H9 (cell line): ENCODE measurements at regions not wholly inside any gene's neighbourhood (a gene's known extent, or its start where the extent isn't known, plus 50 kb on each side); places are given as distances from the start of the nearest gene placed in this dataset.

Experiments used
- DNase-seq: peaks from one replicate; pipeline ENCODE4 v3.0.0-alpha.2; 2017
- H2AFZ ChIP-seq: one replicate; pipeline ENCODE4 v1.6.1; 2013; ENCODE audit warnings: mild to moderate bottlenecking, low read length, control low read depth, moderate library complexity
- H2AK5ac ChIP-seq: 2 replicates; pipeline ENCODE4 v1.6.1; 2013; ENCODE audit warnings: low read length, control low read depth, mixed read lengths; ENCODE audit not compliant: insufficient read length
- H2BK120ac ChIP-seq: one replicate; pipeline ENCODE4 v1.6.1; 2013; ENCODE audit warnings: low read depth, mild to moderate bottlenecking, low read length, control low read depth, inconsistent platforms; ENCODE audit not compliant: poor library complexity, severe bottlenecking
- H2BK12ac ChIP-seq: 2 replicates; pipeline ENCODE4 v1.6.1; 2013; ENCODE audit warnings: low read length, control low read depth, mixed read lengths, low read depth; ENCODE audit not compliant: insufficient read length
- H2BK15ac ChIP-seq: 2 replicates; pipeline ENCODE4 v1.6.1; 2013; ENCODE audit warnings: low read depth, low read length, control low read depth
- H2BK20ac ChIP-seq: one replicate; pipeline ENCODE4 v1.6.1; 2013; ENCODE audit warnings: low read depth, mild to moderate bottlenecking, low read length, control low read depth, inconsistent platforms; ENCODE audit not compliant: poor library complexity, severe bottlenecking
- H2BK5ac ChIP-seq: 2 replicates; pipeline ENCODE4 v1.6.1; 2013; ENCODE audit warnings: low read length, control low read depth, mixed read lengths; ENCODE audit not compliant: insufficient read length
- H3K14ac ChIP-seq: 2 replicates; pipeline ENCODE4 v1.6.1; 2013; ENCODE audit warnings: low read length, control low read depth; ENCODE audit not compliant: insufficient read depth
- H3K18ac ChIP-seq: 2 replicates; pipeline ENCODE4 v1.6.1; 2013; ENCODE audit warnings: low read depth, mild to moderate bottlenecking, mixed read lengths, low read length, control low read depth; ENCODE audit not compliant: insufficient read length
- H3K23ac ChIP-seq: 2 replicates; pipeline ENCODE4 v1.6.1; 2013; ENCODE audit warnings: low read length, control low read depth, mixed read lengths, low read depth; ENCODE audit not compliant: insufficient read length
- H3K23me2 ChIP-seq: 2 replicates; pipeline ENCODE4 v1.6.1; 2013; ENCODE audit warnings: low read depth, mild to moderate bottlenecking, mixed read lengths, low read length, control low read depth; ENCODE audit not compliant: insufficient read length, poor library complexity, severe bottlenecking
- H3K27ac ChIP-seq: 2 replicates; pipeline ENCODE4 v1.5.1; 2013; ENCODE audit warnings: low read length, control low read depth, mixed read lengths, low read depth; ENCODE audit not compliant: insufficient read length
- H3K27me3 ChIP-seq: 2 replicates; pipeline ENCODE4 v1.6.1; 2013; ENCODE audit warnings: low read length, control low read depth, inconsistent platforms; ENCODE audit not compliant: insufficient read depth
- H3K4ac ChIP-seq: 2 replicates; pipeline ENCODE4 v1.6.1; 2013; ENCODE audit warnings: low read depth, mild to moderate bottlenecking, control low read depth, inconsistent platforms, low read length, moderate library complexity
- H3K4me1 ChIP-seq: 2 replicates; pipeline ENCODE4 v1.6.1; 2013; ENCODE audit warnings: low read length, control low read depth, inconsistent platforms; ENCODE audit not compliant: insufficient read depth
- H3K4me2 ChIP-seq: 2 replicates; pipeline ENCODE4 v1.6.1; 2013; ENCODE audit warnings: low read length, control low read depth, mixed read lengths; ENCODE audit not compliant: insufficient read length, insufficient read depth
- H3K56ac ChIP-seq: 2 replicates; pipeline ENCODE4 v1.6.1; 2013; ENCODE audit warnings: low read depth, mild to moderate bottlenecking, mixed read lengths, low read length, control low read depth; ENCODE audit not compliant: insufficient read length
- H3K79me1 ChIP-seq: 2 replicates; pipeline ENCODE4 v1.6.1; 2013; ENCODE audit warnings: low read depth, mild to moderate bottlenecking, moderate library complexity, low read length, control low read depth, inconsistent platforms; ENCODE audit not compliant: insufficient read depth, poor library complexity, severe bottlenecking
- H3K79me2 ChIP-seq: 2 replicates; pipeline ENCODE4 v1.6.1; 2013; ENCODE audit warnings: low read length, control low read depth, inconsistent platforms; ENCODE audit not compliant: insufficient read depth
- H3K9ac ChIP-seq: 2 replicates; pipeline ENCODE4 v1.6.1; 2013; ENCODE audit warnings: low read length, control low read depth, mixed read lengths; ENCODE audit not compliant: insufficient read length; ENCODE audit errors: extremely low read depth
- H3K9me3 ChIP-seq: one replicate; pipeline ENCODE4 v1.6.1; 2013; ENCODE audit warnings: low read depth, low read length, inconsistent platforms; ENCODE audit not compliant: control insufficient read depth
- H3T11ph ChIP-seq: one replicate; pipeline ENCODE4 v1.6.1; 2013; ENCODE audit warnings: mild to moderate bottlenecking, low read length, control low read depth, inconsistent platforms
- H4K20me1 ChIP-seq: one replicate; pipeline ENCODE4 v1.6.1; 2013; ENCODE audit not compliant: control insufficient read depth, insufficient read length, insufficient read depth
- H4K5ac ChIP-seq: 2 replicates; pipeline ENCODE4 v1.6.1; 2013; ENCODE audit warnings: low read depth, mild to moderate bottlenecking, mixed read lengths, low read length, control low read depth; ENCODE audit not compliant: insufficient read length
- H4K8ac ChIP-seq: replicated peaks from 2 replicates; pipeline ENCODE4 v1.6.1; 2013; ENCODE audit warnings: low read length, control low read depth, mixed read lengths, low read depth; ENCODE audit not compliant: insufficient read length
- H4K91ac ChIP-seq: 2 replicates; pipeline ENCODE4 v1.6.1; 2013; ENCODE audit warnings: low read depth, mild to moderate bottlenecking, moderate library complexity, mixed read lengths, low read length, control low read depth; ENCODE audit not compliant: insufficient read length
- H3K27ac Mint-ChIP-seq, 3 experiments: 2 replicates in 2 of 3; 3 replicates in 1 of 3; pipeline ENCODE4 v1.8.0; 2020 to 2021; ENCODE audit warnings: mixed read lengths in 3 of 3, mild to moderate bottlenecking in 1 of 3, moderate library complexity in 1 of 3
- H3K27me3 Mint-ChIP-seq: 2 replicates; pipeline ENCODE4 v1.8.0; 2021; ENCODE audit warnings: low read depth, mild to moderate bottlenecking, moderate library complexity, mixed read lengths
- H3K36me3 Mint-ChIP-seq, 3 experiments: 2 replicates in 2 of 3; 3 replicates in 1 of 3; pipeline ENCODE4 v1.8.0; 2020 to 2021; ENCODE audit warnings: low read depth in 3 of 3, mixed read lengths in 3 of 3; ENCODE audit not compliant: insufficient read depth in 1 of 3
- H3K4me1 Mint-ChIP-seq, 2 experiments: 2 replicates each; pipeline ENCODE4 v1.8.0; 2020; ENCODE audit warnings: mixed read lengths in 2 of 2
- H3K4me3 Mint-ChIP-seq, 2 experiments: 2 replicates in 1 of 2; 3 replicates in 1 of 2; pipeline ENCODE4 v1.8.0; 2020 to 2021; ENCODE audit warnings: mild to moderate bottlenecking in 2 of 2, mixed read lengths in 2 of 2, moderate library complexity in 1 of 2
- H3K9me3 Mint-ChIP-seq, 2 experiments: 2 replicates in 1 of 2; 3 replicates in 1 of 2; pipeline ENCODE4 v1.8.0; 2020; ENCODE audit warnings: mild to moderate bottlenecking in 2 of 2, mixed read lengths in 2 of 2, moderate library complexity in 1 of 2
- WGBS: extraction: QIAGEN DNeasy Blood & Tissue Kit; methylation state at CpG from one replicate; pipeline ENCODE4 v1.1.7; 2013; ENCODE audit warnings: missing lambda C conversion rate, low lambda C conversion rate, mixed read lengths; ENCODE audit not compliant: insufficient read length; ENCODE audit errors: extremely low coverage; 5-methylcytosine and 5-hydroxymethylcytosine counted together
- TF ChIP-seq, protein P1 (sequence below): fragments of 200-600 bp; sonication (generic); conservative IDR thresholded peaks from 3 replicates; pipeline ENCODE4 v1.8.0; 2021; ENCODE audit warnings: antibody characterized with exemption, mild to moderate bottlenecking

DNA sequence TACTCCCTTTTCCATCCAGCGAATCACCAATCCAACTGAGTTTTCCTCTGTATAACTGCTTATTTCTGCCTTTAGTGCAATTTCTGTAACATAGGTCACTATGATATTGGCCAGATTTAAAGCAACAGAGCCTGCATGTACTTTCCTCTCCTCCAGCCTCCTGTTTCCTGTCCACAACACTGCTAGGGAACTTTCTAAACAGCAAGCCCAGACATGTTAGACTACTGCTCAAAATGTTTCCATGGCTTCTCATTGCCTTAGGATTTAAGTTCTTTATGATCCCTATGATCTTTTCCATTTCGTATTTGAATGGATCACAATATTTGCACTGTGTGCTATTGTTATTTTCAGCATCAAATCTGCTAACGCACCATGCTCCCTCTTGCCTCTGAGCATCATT is 481.7 kb upstream of the SLC10A2 start:
- Histone ChIP-seq H2BK12ac (no peak overlapping the region), H3K79me1 (no peaks in the 10 kb centered on the region), H3K18ac (no peak overlapping the region), H3K23me2 (no peaks in the 10 kb centered on the region), H3K27me3 (no peaks in the 10 kb centered on the region), H2BK120ac (no peak overlapping the region), H3K9ac (no peak overlapping the region), H3K27ac (no peak overlapping the region), H3K14ac (no peak overlapping the region), H4K8ac (no peak overlapping the region), H2BK5ac (no peak overlapping the region), H3K4me1 (no peaks in the 10 kb centered on the region), H4K20me1 (no peaks in the 10 kb centered on the region), H2AFZ (no peak overlapping the region), H4K5ac (no peak overlapping the region), H3K9me3 (no peaks in the 10 kb centered on the region), H3T11ph (no peak overlapping the region), H3K56ac (no peak overlapping the region), H2BK20ac (no peak overlapping the region), H3K4ac (no peak overlapping the region), H3K4me2 (no peak overlapping the region), H2BK15ac (no peak overlapping the region), H4K91ac (no peak overlapping the region), H3K79me2 (no peaks in the 10 kb centered on the region), H2AK5ac (no peak overlapping the region), H3K23ac (no peak overlapping the region)
- H3K27ac Mint-ChIP-seq: no peak overlapping the region
- DNase-seq: no peak
- H3K4me3 Mint-ChIP-seq: no peak overlapping the region
- H3K4me1 Mint-ChIP-seq: peaks cover 0 to 3% of the 10 kb centered on the region in 2 experiments; a peak in 1 of 4 replicates
- no peaks in the 10 kb centered on the region for H3K27me3 Mint-ChIP-seq
- no CpG with 5 or more reads among the region's 3 CpGs for WGBS
- TF ChIP-seq, protein P1, sequence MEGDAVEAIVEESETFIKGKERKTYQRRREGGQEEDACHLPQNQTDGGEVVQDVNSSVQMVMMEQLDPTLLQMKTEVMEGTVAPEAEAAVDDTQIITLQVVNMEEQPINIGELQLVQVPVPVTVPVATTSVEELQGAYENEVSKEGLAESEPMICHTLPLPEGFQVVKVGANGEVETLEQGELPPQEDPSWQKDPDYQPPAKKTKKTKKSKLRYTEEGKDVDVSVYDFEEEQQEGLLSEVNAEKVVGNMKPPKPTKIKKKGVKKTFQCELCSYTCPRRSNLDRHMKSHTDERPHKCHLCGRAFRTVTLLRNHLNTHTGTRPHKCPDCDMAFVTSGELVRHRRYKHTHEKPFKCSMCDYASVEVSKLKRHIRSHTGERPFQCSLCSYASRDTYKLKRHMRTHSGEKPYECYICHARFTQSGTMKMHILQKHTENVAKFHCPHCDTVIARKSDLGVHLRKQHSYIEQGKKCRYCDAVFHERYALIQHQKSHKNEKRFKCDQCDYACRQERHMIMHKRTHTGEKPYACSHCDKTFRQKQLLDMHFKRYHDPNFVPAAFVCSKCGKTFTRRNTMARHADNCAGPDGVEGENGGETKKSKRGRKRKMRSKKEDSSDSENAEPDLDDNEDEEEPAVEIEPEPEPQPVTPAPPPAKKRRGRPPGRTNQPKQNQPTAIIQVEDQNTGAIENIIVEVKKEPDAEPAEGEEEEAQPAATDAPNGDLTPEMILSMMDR: no peak
- H3K36me3 Mint-ChIP-seq: peaks cover 10 to 19% (median 11%) of the 10 kb centered on the region in 3 experiments
- H3K9me3 Mint-ChIP-seq: peaks cover 24 to 26% of the 10 kb centered on the region in 2 experiments
